Muscle of arm (tissue), 1 donor: ENCODE measurements at regions not wholly inside any gene's neighbourhood (a gene's known extent, or its start where the extent isn't known, plus 50 kb on each side); places are given as distances from the start of the nearest gene placed in this dataset.

Source experiments
- DNase-seq: peaks from one replicate; pipeline ENCODE4 v3.0.0-alpha.2; 2013

- DNase-seq: no peak
These were observed 97.8 kb upstream of the JAG1 start for GRCh38 chr20:10771435-10772140.

DNA sequence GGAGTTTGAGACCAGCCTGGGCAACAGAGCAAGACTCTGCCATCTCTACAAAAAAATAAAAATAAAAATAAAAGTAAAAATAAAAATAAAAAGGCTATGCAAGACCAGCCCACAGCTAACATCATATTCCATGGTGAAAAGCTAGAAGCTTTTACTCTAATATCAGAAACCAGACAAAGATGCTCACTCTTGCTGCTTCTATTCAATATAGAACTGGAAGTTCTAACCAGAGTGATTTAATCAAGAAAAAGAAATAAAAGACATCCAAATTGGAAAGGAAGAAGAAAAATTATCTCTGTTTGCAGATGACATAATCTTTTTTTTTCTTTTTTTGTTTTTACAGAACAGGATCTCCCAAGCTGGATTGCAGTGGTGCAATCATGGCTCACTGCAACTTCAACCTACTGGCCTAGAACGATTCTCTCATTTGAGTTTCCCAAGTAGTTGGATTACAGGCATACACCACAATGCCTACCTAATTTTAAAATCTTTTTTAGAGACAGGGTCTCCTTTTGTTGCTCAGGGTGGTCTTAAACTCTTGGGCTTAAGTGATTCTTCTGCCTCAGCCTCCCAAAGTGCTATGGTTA is 100.7 kb upstream of the JAG1 start:
- DNase-seq: no peak

DNA sequence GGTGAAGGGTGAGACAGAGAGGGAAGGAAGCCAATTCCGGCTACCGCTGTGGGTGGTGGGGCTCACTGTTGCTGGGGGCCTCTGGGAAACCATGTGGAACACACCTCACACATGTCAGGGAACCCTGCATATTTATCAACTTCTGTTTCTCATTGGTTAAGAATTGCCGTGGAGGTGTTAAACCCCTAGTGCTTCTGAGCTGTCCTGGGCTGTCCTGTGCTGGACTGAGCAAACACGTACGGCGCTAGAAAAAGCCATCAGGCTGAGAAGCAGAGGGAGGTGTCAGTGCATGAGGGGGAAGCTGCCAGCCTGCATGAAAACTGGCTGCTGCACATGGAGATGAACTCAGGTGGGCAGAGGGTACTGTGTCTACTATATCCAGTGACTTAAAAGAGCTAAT is 103.9 kb upstream of the JAG1 start:
- DNase-seq: no peak

DNA sequence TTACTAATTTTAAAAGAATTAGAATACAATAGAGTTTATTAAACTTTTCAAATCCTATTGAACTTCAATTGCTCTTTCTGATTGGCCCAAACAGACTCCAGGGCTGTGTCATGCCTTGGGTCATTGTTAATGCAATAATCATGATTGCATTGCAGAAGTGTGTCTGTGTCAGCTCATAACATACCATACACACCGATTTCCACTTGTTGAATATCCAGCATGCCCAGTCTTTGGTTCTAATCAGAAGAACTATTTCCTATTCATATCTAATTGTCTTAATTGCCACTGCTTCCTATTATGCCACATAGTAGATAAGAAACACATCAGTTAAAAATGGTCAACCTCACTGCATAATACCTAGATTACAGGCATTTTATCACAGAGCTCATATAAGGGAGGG is 106.1 kb upstream of the JAG1 start:
- no peak for DNase-seq

DNA sequence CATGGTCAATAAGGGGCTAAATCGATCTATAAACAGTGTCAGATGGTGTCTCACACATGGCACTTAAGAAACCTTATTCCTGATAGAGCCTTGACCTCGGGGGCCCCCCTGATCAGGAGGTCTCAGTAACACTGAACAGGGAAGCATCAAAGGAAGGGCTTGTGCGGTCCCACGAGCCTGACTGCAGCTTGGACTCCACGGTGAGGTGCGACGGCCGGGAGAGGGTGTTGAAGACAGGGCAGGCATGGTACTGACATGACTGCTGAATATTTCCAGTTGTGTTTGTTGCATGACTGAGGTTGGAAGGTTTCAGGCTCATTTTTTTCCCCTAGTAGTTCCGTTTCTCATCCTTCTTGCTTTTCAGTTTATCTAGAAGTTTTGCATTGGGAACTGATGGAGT is 107.1 kb upstream of the JAG1 start:
- DNase-seq: no peak

DNA sequence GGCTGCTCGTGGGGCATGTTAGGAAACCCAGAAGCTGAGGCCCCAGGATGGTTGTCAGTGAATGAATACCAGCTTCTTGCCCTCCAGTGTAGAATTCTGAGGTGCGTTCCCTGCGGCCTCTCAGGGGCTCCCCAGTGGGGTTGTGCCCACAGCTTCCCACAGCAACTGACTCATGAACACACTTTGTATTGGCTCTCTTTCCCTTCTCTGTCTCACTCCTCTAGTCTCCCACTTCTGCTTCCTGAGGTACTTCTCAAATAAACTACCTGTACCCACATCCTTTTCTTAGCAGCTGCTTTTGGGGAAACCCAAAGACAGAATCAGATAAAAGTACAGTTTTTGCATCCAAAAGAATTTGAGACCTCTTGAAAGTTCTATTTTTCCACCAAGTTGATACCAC is 107.7 kb upstream of the JAG1 start:
- DNase-seq: no peak

DNA sequence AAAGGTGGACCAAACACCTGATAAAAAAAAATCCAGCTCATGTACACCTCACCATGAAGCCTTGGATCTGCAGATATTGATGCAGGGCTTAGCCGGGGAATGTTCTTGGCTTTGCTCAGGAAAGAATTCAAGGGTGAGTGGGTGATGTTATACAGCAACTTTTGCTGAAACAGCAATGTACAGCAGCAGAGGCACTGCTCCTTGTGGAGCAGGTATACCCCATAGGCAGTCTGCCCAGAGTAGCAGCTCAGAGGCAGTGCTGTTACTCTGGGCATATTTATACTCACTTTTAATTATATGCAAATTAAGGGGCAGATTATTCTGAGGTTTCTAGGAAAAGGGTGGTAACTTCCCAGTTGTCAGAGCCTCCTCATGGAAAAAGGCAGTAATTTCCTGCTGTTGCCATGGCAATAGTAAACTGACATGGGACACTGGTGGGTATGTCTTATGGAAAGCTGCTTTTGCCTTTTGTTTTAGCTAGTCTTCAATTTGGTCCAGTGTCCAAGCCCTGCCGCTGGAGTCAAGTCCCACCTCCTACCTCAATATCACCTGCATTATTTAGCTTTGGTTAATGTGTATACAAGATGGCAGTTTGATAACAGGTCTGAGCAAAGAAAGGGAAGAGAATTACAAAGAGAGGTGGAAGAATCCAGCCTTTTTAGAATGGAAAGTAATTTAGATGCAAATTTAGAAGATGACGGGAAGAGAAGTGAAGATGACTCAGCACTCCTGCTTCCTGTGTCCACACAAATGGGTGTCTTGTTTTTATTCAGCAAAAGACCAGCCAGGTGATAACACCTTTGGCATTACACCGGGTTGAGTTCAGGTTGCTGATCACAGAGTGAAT is 110.1 kb upstream of the JAG1 start:
- no peak for DNase-seq

- DNase-seq: no peak
These were observed 110.9 kb upstream of the JAG1 start for GRCh38 chr20:10784554-10785183.

DNA sequence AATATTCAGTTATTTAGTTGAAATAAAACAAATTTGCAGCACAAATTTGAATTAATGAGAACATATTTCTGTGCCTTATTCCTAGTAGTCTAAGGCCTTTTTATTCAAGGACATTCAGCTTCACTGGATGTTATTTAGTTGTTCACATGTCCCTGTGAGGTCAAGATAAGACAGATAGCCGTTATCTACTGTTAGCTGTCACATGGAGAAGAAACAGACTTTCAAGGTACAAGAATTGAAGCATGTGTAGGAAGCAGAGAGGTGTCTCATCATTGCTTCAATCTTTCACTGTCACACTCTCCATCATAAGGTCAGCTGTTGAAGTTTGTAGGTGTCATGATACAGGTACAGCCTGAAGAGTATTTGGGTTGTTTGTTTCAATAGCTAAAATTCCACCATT is 112.9 kb upstream of the JAG1 start:
- no peak for DNase-seq

DNA sequence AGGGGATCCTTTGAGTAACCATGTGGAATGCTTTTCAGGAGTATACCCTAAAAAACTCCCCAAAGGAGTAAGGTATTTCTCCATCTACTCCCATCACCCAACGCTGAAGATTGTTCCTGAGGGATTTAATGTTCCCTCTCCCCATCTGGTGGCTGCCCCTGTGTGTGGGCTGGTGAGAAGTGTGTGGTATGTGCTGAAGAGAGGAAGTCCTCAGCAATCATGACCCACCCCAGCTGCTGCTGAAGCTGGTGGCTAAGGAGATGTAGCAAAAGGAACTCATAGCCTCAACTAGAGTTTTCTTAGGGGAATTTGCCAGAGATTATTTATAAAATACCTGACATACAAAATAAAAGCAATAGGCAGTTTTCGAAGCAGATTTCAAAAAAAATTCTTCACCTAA is 114.3 kb upstream of the JAG1 start:
- no peak for DNase-seq

DNA sequence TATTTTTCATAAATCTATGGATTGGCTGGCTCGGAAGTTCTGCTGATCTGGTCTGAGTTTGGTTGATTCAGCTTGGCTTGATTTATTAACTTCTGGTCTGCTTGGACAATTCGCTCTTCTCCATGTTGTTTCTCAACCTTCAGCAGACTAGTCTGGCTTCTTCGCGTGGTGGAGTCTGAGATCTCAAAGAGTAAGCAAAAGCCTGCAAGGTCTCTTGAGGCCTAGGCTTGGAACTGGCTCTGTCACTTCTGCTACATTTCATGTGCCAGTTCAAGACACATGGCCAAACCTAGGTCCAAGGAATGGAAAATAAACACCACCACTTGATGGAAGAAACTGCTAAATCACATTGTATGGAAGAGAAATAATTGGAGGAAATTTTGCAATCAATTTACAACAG is 115.1 kb upstream of the JAG1 start:
- DNase-seq: no peak

DNA sequence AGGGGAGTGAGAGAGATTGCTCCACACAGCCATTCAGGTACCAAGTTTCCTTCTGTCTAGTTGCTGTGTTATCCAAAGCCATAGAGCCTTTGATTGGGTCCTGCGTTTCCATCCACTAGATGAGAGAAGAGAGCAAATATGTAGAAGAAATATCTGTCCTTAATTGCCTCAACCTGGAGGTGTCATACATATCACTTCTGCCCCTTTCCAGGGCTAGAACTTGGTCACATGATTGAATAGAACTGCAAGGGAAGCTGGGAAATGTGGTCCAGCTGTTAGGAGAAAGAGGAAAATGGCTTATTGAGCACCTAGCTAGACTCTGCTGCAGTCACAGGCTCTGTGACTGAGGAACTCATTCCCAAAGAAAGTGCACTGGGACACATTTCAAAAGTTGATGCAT is 115.6 kb upstream of the JAG1 start:
- DNase-seq: no peak

DNA sequence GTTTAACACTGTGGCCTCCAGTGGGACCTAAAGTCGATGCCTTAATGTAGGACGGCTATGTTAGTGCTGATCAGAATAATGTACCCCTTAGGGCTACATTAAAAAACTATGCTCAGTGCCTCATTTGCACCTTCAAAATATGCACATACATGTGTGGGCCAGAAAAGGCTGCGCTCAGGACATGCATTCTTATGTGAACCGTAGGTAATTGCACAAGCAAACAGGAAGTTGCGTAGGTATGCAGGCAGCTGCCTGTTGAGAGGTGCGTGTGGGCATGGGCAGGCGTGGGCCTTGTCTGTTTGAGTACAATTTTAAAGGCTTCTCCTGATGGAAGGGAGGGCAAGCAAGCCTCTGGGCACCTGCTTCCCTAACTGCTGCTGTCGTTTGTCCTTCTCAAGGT is 116.2 kb upstream of the JAG1 start:
- no peak for DNase-seq

DNA sequence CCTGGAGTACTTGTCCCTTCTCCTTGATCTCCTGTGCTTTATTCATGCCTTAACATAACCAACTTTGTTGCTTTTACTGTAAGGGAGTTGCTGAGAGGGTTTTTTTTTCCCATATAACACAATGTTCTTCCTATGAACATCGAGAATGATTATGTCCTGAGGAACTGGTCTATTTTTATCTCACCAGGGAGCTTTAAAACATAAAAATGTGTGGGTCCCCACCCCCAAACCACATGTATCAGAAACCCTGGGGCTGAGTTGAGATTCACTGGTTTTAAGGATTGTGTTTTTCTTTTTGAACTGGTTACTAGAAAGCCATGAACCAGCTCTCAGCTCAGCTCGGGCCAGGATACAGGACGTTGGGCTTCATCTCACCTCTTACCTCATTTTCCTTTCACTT is 118.5 kb upstream of the JAG1 start:
- no peak for DNase-seq

DNA sequence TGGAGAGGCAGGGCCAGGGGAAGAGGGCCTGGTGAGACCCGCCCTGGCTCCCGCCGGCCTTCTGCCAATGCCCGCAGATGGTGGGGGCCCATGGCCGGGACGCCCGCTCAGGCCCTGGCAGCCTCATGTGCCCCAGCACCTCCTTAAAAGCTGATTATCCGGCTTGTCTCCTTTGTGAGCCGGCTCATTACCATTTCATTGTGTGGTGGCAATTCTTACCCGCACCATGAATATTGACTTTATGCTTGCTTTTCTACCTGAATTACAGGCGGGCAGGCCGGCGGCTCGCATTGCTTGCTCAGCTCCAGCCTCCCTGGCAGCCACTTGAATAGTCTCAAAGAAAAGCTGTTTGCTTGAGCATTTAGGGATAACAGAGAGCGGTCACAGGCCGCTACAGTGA is 120.0 kb upstream of the JAG1 start:
- DNase-seq: no peak

DNA sequence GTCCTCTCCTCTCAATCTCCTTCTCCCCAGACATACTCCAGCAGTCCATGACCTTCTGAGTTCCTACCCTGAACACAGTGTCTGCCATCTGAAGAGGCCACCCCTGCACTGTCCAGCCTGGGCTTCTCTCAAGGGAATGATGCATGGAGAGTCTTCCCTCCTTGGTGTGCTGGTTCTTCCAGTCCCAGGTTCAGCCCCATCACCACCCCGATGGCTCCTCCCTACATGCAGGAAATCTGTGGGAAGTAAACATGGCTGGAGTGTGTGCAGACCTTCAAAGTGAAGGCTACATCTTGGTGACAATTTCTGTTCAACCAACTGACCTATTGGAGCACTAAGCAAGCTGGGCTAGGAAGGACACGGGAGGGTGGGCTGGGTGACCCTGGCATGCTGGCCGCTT is 121.0 kb upstream of the JAG1 start:
- no peak for DNase-seq

GRCh38 chr20:10795286-10796026 is 121.7 kb upstream of the JAG1 start:
- DNase-seq: no peak

GRCh38 chr20:10798811-10799210 is 125.0 kb upstream of the JAG1 start:
- no peak for DNase-seq

- DNase-seq: no peak
These were observed 125.9 kb upstream of the JAG1 start for GRCh38 chr20:10799735-10800134.

- DNase-seq: no peak
These were observed 126.5 kb upstream of the JAG1 start for GRCh38 chr20:10800288-10800687.

GRCh38 chr20:10802236-10802635 is 128.4 kb upstream of the JAG1 start:
- no peak for DNase-seq

DNA sequence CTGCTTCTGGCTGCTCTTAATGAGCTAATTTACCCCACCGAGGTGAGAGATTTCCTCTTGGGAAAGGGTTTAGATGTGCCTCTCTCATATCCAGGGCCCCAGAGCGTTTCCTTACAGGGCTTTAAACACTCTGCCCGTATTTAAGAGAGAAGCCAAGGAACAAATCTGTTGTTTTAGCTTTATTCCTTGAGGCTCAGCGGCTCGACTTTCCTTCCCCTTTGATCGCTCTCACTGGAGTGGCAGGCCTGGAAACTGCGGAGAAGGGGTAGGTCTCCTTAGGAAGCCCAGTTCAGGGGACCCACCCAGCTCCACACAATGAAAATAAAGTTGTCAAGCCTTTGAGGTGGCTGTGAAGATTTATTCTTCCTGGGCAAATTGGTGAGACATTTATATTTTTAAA is 132.0 kb upstream of the JAG1 start:
- no peak for DNase-seq
